Trophoblast cell (in vitro differentiated cells and primary cell): ENCODE measurements at regions not wholly inside any gene's neighbourhood (a gene's known extent, or its start where the extent isn't known, plus 50 kb on each side); places are given as distances from the start of the nearest gene placed in this dataset.

Experiments used
- DNase-seq, 2 donors: peaks; one replicate each; pipeline ENCODE4 v3.0.0-alpha.2; 2016
- H2AFZ ChIP-seq: 2 replicates; pipeline ENCODE4 v1.6.1; 2013; ENCODE audit warnings: low read length, moderate library complexity, mild to moderate bottlenecking; ENCODE audit not compliant: insufficient read depth, poor library complexity
- H2AK5ac ChIP-seq: 2 replicates; pipeline ENCODE4 v1.6.1; 2013; ENCODE audit warnings: mild to moderate bottlenecking, low read length
- H2BK120ac ChIP-seq: 2 replicates; pipeline ENCODE4 v1.6.1; 2013; ENCODE audit warnings: low read length, mild to moderate bottlenecking, moderate library complexity; ENCODE audit not compliant: insufficient read depth, poor library complexity
- H2BK12ac ChIP-seq: 2 replicates; pipeline ENCODE4 v1.6.1; 2013; ENCODE audit warnings: mild to moderate bottlenecking, low read length, moderate library complexity
- H2BK5ac ChIP-seq: 2 replicates; pipeline ENCODE4 v1.6.1; 2013; ENCODE audit warnings: low read length, low read depth, moderate library complexity, mild to moderate bottlenecking; ENCODE audit not compliant: poor library complexity
- H3K14ac ChIP-seq: 2 replicates; pipeline ENCODE4 v1.6.1; 2013; ENCODE audit warnings: mild to moderate bottlenecking, low read length
- H3K18ac ChIP-seq: 2 replicates; pipeline ENCODE4 v1.6.1; 2013; ENCODE audit warnings: mild to moderate bottlenecking, low read length
- H3K23ac ChIP-seq: 2 replicates; pipeline ENCODE4 v1.6.1; 2013; ENCODE audit warnings: low read length
- H3K27ac ChIP-seq: 2 replicates; pipeline ENCODE4 v1.5.1; 2013; ENCODE audit warnings: low read depth, mild to moderate bottlenecking, inconsistent platforms, low read length, moderate library complexity
- H3K27me3 ChIP-seq: 2 replicates; pipeline ENCODE4 v1.6.1; 2013; ENCODE audit warnings: inconsistent platforms, mild to moderate bottlenecking, low read length, moderate library complexity; ENCODE audit not compliant: insufficient read depth
- H3K36me3 ChIP-seq, 2 experiments: 1 replicate in 1 of 2; 2 replicates in 1 of 2; pipeline ENCODE4 v1.6.1; 2013; ENCODE audit warnings: low read length in 2 of 2, mild to moderate bottlenecking in 2 of 2, moderate library complexity in 1 of 2; ENCODE audit not compliant: insufficient read depth in 2 of 2, control insufficient read depth in 1 of 2
- H3K4ac ChIP-seq: 2 replicates; pipeline ENCODE4 v1.6.1; 2013; ENCODE audit warnings: low read depth, mild to moderate bottlenecking, low read length, moderate library complexity
- H3K4me1 ChIP-seq, 2 experiments: 1 replicate in 1 of 2; 2 replicates in 1 of 2; pipeline ENCODE4 v1.6.1; 2013; ENCODE audit warnings: low read length in 2 of 2, mild to moderate bottlenecking in 2 of 2, moderate library complexity in 1 of 2; ENCODE audit not compliant: insufficient read depth in 2 of 2, control insufficient read depth in 1 of 2
- H3K4me2 ChIP-seq: 2 replicates; pipeline ENCODE4 v1.6.1; 2013; ENCODE audit warnings: inconsistent platforms, mild to moderate bottlenecking, low read length, moderate library complexity
- H3K4me3 ChIP-seq: 2 replicates; pipeline ENCODE4 v1.5.1; 2013; ENCODE audit warnings: mild to moderate bottlenecking, low read depth, low read length, inconsistent platforms
- H3K79me1 ChIP-seq: one replicate; pipeline ENCODE4 v1.6.1; 2013; ENCODE audit warnings: low read length
- H3K79me2 ChIP-seq: 2 replicates; pipeline ENCODE4 v1.6.1; 2013; ENCODE audit warnings: low read length, mild to moderate bottlenecking; ENCODE audit not compliant: control insufficient read depth, insufficient read depth, poor library complexity
- H3K9ac ChIP-seq: 2 replicates; pipeline ENCODE4 v1.6.1; 2013; ENCODE audit warnings: mild to moderate bottlenecking, low read length
- H3K9me3 ChIP-seq: 2 replicates; pipeline ENCODE4 v1.6.1; 2013; ENCODE audit warnings: low read depth, mild to moderate bottlenecking, control low read depth, inconsistent platforms, low read length; ENCODE audit not compliant: insufficient read depth
- H4K12ac ChIP-seq: 2 replicates; pipeline ENCODE4 v1.6.1; 2013; ENCODE audit warnings: low read depth, mild to moderate bottlenecking, low read length, moderate library complexity
- H4K8ac ChIP-seq: 2 replicates; pipeline ENCODE4 v1.6.1; 2013; ENCODE audit warnings: low read depth, mild to moderate bottlenecking, low read length, moderate library complexity
- H4K91ac ChIP-seq: one replicate; pipeline ENCODE4 v1.6.1; 2013; ENCODE audit warnings: low read depth, mild to moderate bottlenecking, low read length, moderate library complexity
- WGBS: extraction: QIAGEN DNeasy Blood & Tissue Kit; methylation state at CpG from one replicate; pipeline ENCODE4 v1.1.7; 2013; ENCODE audit warnings: missing lambda C conversion rate; ENCODE audit not compliant: insufficient read length, insufficient coverage; ENCODE audit errors: extremely low coverage; 5-methylcytosine and 5-hydroxymethylcytosine counted together

DNA sequence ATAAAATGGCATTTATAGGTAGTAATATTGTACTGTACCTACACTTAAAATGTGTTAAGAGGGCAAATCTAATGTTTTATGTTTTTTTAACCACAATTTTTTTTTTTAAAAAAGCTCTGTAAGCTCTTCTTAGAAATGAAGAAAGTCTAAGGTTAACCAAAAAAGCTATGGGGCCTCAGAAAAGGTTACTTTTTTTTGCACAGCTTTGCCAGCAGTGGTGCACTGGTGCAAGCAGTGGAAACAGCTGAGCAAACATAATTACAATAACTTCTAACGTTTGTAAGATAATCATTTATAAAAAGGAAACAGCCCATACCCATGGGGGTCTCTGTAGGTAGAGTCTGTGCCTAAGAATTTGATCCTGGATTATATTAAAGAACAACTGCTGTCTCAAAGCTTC, 85.1 kb upstream of the NID2 start:
- no peak overlapping the region for H3K9ac ChIP-seq
- no peaks in the 10 kb centered on the region for H3K79me2 ChIP-seq
- no peak overlapping the region for H4K8ac ChIP-seq
- WGBS: no CpG with 5 or more reads among the region's 1 CpG
- no peaks in the 10 kb centered on the region for H3K79me1 ChIP-seq
- no peak overlapping the region for H2BK12ac ChIP-seq
- no peak overlapping the region for H3K14ac ChIP-seq
- no peak overlapping the region for H2AK5ac ChIP-seq
- no peak overlapping the region for H3K4ac ChIP-seq
- peaks cover 6% of the 10 kb centered on the region for H3K9me3 ChIP-seq
- H3K27ac ChIP-seq: no peak overlapping the region
- H3K4me2 ChIP-seq: no peak overlapping the region
- H3K4me3 ChIP-seq: no peak overlapping the region
- H3K4me1 ChIP-seq: no peaks in the 10 kb centered on the region
- no peak overlapping the region for H3K18ac ChIP-seq
- no peak overlapping the region for H2BK5ac ChIP-seq
- H4K91ac ChIP-seq: no peak overlapping the region
- H3K23ac ChIP-seq: no peak overlapping the region
- no peaks in the 10 kb centered on the region for H3K36me3 ChIP-seq
- no peak overlapping the region for H2AFZ ChIP-seq
- H3K27me3 ChIP-seq: no peaks in the 10 kb centered on the region
- DNase-seq: no peak
- no peak overlapping the region for H2BK120ac ChIP-seq
- no peak overlapping the region for H4K12ac ChIP-seq

- Histone ChIP-seq H3K9ac (no peak overlapping the region), H4K12ac (no peak overlapping the region), H2BK120ac (no peak overlapping the region), H2AFZ (no peak overlapping the region), H3K27me3 (no peaks in the 10 kb centered on the region), H3K27ac (no peak overlapping the region), H2BK12ac (no peak overlapping the region), H3K4me2 (no peak overlapping the region), H3K79me1 (no peaks in the 10 kb centered on the region), H3K36me3 (no peaks in the 10 kb centered on the region), H3K18ac (no peak overlapping the region), H3K4ac (no peak overlapping the region), H3K14ac (no peak overlapping the region), H4K8ac (no peak overlapping the region), H4K91ac (no peak overlapping the region), H3K23ac (no peak overlapping the region), H3K79me2 (no peaks in the 10 kb centered on the region), H2BK5ac (no peak overlapping the region), H3K4me1 (no peaks in the 10 kb centered on the region), H2AK5ac (no peak overlapping the region), H3K4me3 (peak overlapping the region; percentile 7), H3K9me3 (peaks cover 2% of the 10 kb centered on the region)
- no CpG with 5 or more reads among the region's 2 CpGs for WGBS
- no peak for DNase-seq
Observed at GRCh38 chr14:52150162-52150561, 81.3 kb upstream of the NID2 start.

- Histone ChIP-seq H2BK120ac (no peak overlapping the region), H2BK12ac (no peak overlapping the region), H3K27me3 (no peaks in the 10 kb centered on the region), H3K4me1 (no peaks in the 10 kb centered on the region), H3K4me3 (no peak overlapping the region), H2AK5ac (no peak overlapping the region), H3K36me3 (no peaks in the 10 kb centered on the region), H3K4me2 (no peak overlapping the region), H2AFZ (no peak overlapping the region), H3K4ac (no peak overlapping the region), H4K12ac (no peak overlapping the region), H3K14ac (no peak overlapping the region), H2BK5ac (no peak overlapping the region), H3K9me3 (peaks cover 2% of the 10 kb centered on the region), H3K79me1 (no peaks in the 10 kb centered on the region), H3K9ac (no peak overlapping the region), H3K23ac (no peak overlapping the region), H3K79me2 (no peaks in the 10 kb centered on the region), H3K27ac (no peak overlapping the region), H3K18ac (no peak overlapping the region), H4K8ac (no peak overlapping the region), H4K91ac (no peak overlapping the region)
- no peak for DNase-seq
- WGBS: no CpG with 5 or more reads among the region's 1 CpG
Observed at GRCh38 chr14:52148371-52148770, 79.5 kb upstream of the NID2 start.

GRCh38 chr14:52146504-52146903, 77.6 kb upstream of the NID2 start:
- Histone ChIP-seq H2BK12ac (no peak overlapping the region), H3K79me1 (no peaks in the 10 kb centered on the region), H4K8ac (no peak overlapping the region), H3K27ac (no peak overlapping the region), H3K4me2 (no peak overlapping the region), H2AK5ac (no peak overlapping the region), H3K23ac (no peak overlapping the region), H3K36me3 (no peaks in the 10 kb centered on the region), H3K18ac (no peak overlapping the region), H2BK120ac (no peak overlapping the region), H3K4ac (no peak overlapping the region), H3K9ac (no peak overlapping the region), H2BK5ac (no peak overlapping the region), H3K14ac (no peak overlapping the region), H3K9me3 (peaks cover 2% of the 10 kb centered on the region), H3K79me2 (no peaks in the 10 kb centered on the region), H3K4me3 (no peak overlapping the region), H3K27me3 (no peaks in the 10 kb centered on the region), H2AFZ (no peak overlapping the region), H4K91ac (no peak overlapping the region), H4K12ac (no peak overlapping the region), H3K4me1 (no peaks in the 10 kb centered on the region)
- whole genome bisulfite sequencing: no CpG with 5 or more reads among the region's 2 CpGs
- no peak for DNase-seq
